ENCODE measurements at regions not wholly inside any gene's neighbourhood (a gene's known extent, or its start where the extent isn't known, plus 50 kb on each side); places are given as distances from the start of the nearest gene placed in this dataset.

DNA sequence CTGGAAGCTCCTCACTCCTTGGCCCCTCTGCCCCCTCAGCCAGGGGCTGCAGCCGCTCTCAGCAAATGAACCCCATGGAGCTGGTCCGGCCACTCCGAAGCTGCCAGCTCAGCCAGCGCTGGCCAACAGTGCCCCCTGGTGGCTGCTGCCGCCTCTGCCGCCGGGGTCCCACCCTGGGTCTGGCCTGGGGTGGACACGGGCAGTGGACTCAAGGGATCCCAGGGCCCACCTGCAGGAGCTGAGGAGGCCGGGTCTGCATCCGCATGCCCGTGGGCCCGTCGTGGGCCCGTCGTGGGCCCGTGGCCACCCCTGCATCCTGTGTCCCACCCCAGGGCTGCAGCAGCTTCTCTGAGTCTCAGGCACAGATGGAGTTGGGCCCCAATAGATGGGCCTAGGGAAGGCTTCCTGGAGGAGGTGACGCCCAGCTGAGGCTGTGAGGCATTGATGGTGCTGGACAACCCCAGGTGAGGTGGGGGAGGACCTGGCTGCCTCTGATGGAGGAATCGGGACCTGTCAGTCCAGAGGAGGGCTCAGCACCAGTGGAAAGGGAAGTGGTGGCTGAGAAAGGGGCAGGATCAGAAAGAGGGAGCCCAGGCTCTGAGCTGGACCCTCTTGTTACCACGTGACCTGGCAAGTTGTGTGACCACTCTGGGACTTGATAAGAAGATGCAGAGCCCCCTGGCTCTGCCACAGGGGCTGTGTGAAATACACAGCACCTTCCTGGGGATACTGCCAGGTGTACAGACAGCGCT is 522.3 kb downstream of the BRD1 start:
- Histone ChIP-seq H3K9me3 (ENCODE audit: low read length) (no peaks in the 10 kb centered on the region), H2AFZ (ENCODE audit: low read depth, low read length) (no peak overlapping the region), H3K36me3 (ENCODE audit: insufficient read depth, low read length) (no peaks in the 10 kb centered on the region), H3K27me3 (ENCODE audit: insufficient read depth, low read length) (no peaks in the 10 kb centered on the region), H3K4me1 (ENCODE audit: insufficient read depth, low read length) (no peaks in the 10 kb centered on the region), H3K4me3 (ENCODE audit: low read length) (no peak overlapping the region)

DNA sequence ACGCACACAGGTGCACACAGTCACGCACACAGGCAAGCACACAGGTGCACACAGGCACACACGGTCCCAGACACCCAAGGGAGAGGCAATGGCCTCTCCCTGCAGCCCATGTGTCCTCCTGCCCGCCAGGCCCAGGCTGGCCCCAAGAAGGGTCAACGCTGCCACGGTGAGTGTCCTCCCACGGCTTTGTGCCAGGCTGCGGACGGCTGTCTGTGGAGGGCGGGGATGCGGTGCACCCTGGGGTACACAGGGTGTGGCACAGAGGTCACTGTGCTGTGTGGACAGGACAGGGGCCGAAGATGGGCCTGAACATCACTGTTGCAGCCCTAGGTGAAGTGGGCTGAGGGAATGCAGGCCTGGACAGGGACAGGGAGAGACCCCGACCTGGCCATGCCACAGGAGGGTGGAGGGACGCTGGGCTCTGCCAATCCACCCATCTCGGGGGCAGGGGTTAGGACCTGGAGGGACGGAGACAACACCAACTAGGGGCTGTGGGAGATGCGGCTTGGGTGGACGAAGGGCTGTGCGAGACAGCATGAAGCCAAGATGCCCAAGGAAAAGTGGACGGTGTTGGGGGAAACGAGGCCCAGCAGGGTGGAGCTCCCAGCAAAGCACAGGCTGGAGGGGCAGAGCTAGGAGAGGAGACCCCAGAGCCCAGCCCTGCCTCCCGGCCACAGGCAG is 523.8 kb downstream of the BRD1 start:
- no peaks in the 10 kb centered on the region for H3K27me3 ChIP-seq (ENCODE audit: insufficient read depth, low read length)
- no peaks in the 10 kb centered on the region for H3K9me3 ChIP-seq (ENCODE audit: low read length)
- no peaks in the 10 kb centered on the region for H3K36me3 ChIP-seq (ENCODE audit: insufficient read depth, low read length)
- no peak overlapping the region for H3K4me3 ChIP-seq (ENCODE audit: low read length)
- no peak overlapping the region for H2AFZ ChIP-seq (ENCODE audit: low read depth, low read length)
- H3K4me1 ChIP-seq (ENCODE audit: insufficient read depth, low read length) = no peaks in the 10 kb centered on the region

DNA sequence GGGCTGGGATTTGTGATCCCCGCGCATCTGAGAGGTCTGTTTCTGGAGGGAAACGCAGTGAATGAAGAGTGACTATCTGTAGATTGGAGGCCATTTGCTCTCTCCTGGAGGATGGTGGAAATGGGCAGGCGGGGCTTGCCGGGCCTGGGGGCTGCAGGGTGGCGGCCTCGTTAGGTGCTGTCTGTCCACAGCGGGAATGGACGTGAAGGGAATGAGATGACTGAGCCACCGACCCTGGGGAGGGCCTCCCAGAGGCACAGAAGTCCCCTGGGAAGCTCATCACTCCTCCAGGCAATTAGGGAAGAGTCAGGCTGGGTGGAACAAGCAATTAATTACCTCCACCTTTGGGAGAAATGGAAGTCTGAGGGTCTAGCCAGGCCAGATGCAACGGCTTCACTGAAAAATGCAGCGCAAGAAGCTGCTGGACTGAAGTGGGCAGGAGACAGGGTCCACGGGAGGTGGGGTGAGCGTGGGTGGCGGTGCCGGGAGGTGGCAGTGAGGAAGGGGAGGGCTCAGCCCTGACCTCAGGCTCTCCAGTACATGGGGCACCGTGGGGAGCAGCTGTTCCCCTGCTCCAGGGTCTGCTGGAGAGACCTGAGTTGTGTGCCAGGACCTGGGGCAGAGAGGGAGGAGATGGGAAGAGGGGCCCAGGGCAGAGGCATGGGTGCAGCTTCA is 524.5 kb downstream of the BRD1 start:
- H2AFZ ChIP-seq (ENCODE audit: low read depth, low read length) = no peak overlapping the region
- H3K9me3 ChIP-seq (ENCODE audit: low read length) = no peaks in the 10 kb centered on the region
- H3K36me3 ChIP-seq (ENCODE audit: insufficient read depth, low read length) = no peaks in the 10 kb centered on the region
- H3K4me1 ChIP-seq (ENCODE audit: insufficient read depth, low read length) = no peaks in the 10 kb centered on the region
- no peak overlapping the region for H3K4me3 ChIP-seq (ENCODE audit: low read length)
- H3K27me3 ChIP-seq (ENCODE audit: insufficient read depth, low read length) = no peaks in the 10 kb centered on the region

DNA sequence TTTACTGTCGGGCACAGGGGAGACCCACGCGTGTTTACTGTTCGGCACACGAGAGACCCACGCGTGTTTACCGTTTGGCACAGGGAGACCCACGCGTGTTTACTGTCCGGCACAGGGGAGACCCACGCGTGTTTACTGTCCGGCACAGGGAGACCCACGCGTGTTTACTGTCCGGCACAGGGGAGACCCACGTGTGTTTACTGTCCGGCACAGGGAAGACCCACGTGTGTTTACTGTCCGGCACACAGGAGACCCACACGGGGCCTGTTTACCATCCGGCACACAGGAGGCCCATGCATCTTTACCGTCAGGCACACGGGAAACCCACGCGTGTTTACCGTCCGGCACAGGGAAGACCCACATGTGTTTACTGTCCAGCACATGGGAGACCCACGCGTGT is 525.1 kb downstream of the BRD1 start:
- H3K4me1 ChIP-seq (ENCODE audit: insufficient read depth, low read length) = no peaks in the 10 kb centered on the region
- no peaks in the 10 kb centered on the region for H3K9me3 ChIP-seq (ENCODE audit: low read length)
- no peak overlapping the region for H3K4me3 ChIP-seq (ENCODE audit: low read length)
- no peak overlapping the region for H2AFZ ChIP-seq (ENCODE audit: low read depth, low read length)
- no peaks in the 10 kb centered on the region for H3K27me3 ChIP-seq (ENCODE audit: insufficient read depth, low read length)
- no peaks in the 10 kb centered on the region for H3K36me3 ChIP-seq (ENCODE audit: insufficient read depth, low read length)

DNA sequence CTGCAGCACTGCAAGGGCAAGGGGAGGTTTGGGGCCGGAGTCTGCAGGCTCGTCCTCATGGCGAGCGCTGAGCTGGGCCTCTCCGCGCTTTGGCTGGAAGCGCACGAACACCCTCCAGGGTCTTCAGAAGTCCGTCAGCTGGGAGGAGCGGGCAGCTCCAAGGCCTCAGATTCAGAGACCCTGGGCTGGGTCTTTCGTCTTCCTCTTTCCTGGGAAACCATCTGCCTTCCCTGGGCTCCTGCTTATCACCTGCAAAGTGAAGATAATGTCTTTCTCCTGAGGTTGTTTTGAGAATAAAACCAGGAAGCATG is 525.6 kb downstream of the BRD1 start:
- Histone ChIP-seq H3K9me3 (ENCODE audit: low read length) (no peaks in the 10 kb centered on the region), H3K27me3 (ENCODE audit: insufficient read depth, low read length) (no peaks in the 10 kb centered on the region), H3K4me3 (ENCODE audit: low read length) (no peak overlapping the region), H3K4me1 (ENCODE audit: insufficient read depth, low read length) (no peaks in the 10 kb centered on the region), H3K36me3 (ENCODE audit: insufficient read depth, low read length) (no peaks in the 10 kb centered on the region), H2AFZ (ENCODE audit: low read depth, low read length) (no peak overlapping the region)

DNA sequence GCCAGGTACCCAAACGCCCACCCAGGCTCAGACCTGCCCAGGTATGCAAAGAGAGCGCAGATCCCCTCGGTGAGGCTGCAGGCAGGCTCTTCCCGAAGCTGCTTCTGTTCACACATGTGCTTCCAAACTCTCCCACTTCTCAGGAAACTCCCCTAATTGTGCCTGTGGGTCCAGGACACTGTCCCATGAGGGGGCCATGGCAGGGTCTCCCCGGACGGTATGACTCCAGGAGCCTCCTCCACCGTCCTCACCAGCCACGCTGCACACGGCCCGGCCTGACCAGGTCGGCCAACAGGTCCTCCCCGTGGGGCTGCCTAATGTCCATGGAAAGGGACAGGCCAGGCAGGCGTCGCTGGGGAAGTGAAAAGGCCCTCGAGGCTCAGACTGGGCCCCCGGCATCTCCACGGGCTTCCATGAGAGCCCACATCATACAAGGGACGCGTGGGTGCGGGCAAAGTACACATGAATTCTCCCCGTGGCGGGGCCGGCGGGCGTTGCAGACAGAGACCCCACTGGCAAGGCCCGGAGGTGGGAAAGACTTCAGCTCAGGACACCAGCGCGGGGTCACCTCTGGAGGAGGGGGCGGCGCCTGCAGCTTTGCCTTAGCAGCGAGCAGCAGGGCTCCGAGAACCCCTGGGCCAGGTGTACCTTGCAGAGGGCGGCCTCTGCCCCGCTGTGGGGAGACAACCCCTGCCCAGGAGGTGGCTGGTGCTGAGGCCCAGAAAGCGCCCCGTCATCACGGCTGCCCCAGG is 526.1 kb downstream of the BRD1 start:
- Histone ChIP-seq H3K9me3 (ENCODE audit: low read length) (no peaks in the 10 kb centered on the region), H2AFZ (ENCODE audit: low read depth, low read length) (no peak overlapping the region), H3K4me3 (ENCODE audit: low read length) (no peak overlapping the region), H3K36me3 (ENCODE audit: insufficient read depth, low read length) (no peaks in the 10 kb centered on the region), H3K27me3 (ENCODE audit: insufficient read depth, low read length) (no peaks in the 10 kb centered on the region), H3K4me1 (ENCODE audit: insufficient read depth, low read length) (no peaks in the 10 kb centered on the region)

DNA sequence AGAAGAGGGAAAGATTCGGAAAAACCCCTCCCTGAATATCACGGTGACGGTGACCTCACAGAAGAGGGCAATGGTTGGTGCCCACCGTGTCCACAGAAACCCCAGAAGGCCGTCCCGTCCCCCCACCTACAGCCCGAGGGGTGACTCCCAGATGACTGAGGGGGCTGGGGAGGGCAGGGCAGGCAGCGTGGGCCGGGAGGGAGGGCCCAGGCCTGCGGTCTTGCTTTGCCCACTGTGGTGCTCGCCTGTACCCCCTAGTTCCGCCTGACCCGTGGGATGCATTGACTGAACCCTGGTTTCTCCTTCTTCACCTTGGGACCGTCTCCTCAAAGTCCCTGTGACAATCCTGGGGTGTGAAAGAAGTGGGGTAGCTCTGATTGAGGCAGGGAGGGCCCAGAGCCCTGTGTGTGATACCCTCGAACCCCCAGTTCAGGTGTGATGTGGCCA is 526.7 kb downstream of the BRD1 start:
- Histone ChIP-seq H3K4me1 (ENCODE audit: insufficient read depth, low read length) (no peaks in the 10 kb centered on the region), H3K36me3 (ENCODE audit: insufficient read depth, low read length) (no peaks in the 10 kb centered on the region), H3K9me3 (ENCODE audit: low read length) (no peaks in the 10 kb centered on the region), H3K4me3 (ENCODE audit: low read length) (no peak overlapping the region), H2AFZ (ENCODE audit: low read depth, low read length) (no peak overlapping the region), H3K27me3 (ENCODE audit: insufficient read depth, low read length) (no peaks in the 10 kb centered on the region)

DNA sequence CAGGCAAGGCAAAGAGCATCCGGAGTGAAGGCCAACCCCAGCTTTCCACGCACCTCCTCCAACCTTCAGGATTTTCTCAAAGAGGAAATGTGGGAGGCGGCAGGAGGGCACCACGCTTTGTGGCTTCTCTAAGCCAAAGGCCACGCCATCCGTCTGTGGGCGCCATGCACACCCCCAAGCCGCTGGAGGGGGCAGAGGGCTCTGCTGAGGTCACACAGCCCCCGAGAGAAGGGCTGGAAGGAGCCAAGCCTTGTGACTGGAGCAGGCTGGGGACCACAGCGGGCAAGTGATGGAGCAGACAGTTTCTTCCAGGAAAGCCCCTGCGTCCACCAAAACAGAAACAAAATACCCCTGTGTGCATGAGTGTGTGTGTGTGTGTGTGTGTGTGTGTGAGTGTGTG is 527.4 kb downstream of the BRD1 start:
- H3K27me3 ChIP-seq (ENCODE audit: insufficient read depth, low read length) = no peaks in the 10 kb centered on the region
- H3K9me3 ChIP-seq (ENCODE audit: low read length) = no peaks in the 10 kb centered on the region
- no peak overlapping the region for H2AFZ ChIP-seq (ENCODE audit: low read depth, low read length)
- no peaks in the 10 kb centered on the region for H3K36me3 ChIP-seq (ENCODE audit: insufficient read depth, low read length)
- H3K4me1 ChIP-seq (ENCODE audit: insufficient read depth, low read length) = no peaks in the 10 kb centered on the region
- H3K4me3 ChIP-seq (ENCODE audit: low read length) = no peak overlapping the region

DNA sequence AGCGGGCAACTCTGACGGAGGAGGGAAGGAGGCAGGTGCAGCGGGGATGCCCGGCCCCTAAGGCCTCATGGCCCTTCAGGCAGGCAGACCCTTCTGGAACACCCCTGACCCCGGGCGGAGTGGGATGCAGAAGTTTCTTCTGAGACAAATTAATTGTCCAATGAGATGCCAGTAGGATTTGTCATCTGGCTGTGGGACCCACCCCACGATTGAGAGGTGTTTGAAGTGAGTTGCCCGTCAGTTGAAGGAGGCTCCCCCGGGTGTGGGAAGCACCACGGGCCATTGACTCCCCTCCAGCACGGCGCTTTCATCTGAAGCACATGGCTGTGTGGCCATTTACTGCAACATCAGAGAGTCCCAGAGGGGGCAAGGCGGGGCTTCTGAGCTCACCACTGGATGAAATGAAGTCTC is 527.8 kb downstream of the BRD1 start:
- Histone ChIP-seq H3K27me3 (ENCODE audit: insufficient read depth, low read length) (no peaks in the 10 kb centered on the region), H3K4me1 (ENCODE audit: insufficient read depth, low read length) (no peaks in the 10 kb centered on the region), H2AFZ (ENCODE audit: low read depth, low read length) (no peak overlapping the region), H3K4me3 (ENCODE audit: low read length) (no peak overlapping the region), H3K36me3 (ENCODE audit: insufficient read depth, low read length) (no peaks in the 10 kb centered on the region), H3K9me3 (ENCODE audit: low read length) (no peaks in the 10 kb centered on the region)

DNA sequence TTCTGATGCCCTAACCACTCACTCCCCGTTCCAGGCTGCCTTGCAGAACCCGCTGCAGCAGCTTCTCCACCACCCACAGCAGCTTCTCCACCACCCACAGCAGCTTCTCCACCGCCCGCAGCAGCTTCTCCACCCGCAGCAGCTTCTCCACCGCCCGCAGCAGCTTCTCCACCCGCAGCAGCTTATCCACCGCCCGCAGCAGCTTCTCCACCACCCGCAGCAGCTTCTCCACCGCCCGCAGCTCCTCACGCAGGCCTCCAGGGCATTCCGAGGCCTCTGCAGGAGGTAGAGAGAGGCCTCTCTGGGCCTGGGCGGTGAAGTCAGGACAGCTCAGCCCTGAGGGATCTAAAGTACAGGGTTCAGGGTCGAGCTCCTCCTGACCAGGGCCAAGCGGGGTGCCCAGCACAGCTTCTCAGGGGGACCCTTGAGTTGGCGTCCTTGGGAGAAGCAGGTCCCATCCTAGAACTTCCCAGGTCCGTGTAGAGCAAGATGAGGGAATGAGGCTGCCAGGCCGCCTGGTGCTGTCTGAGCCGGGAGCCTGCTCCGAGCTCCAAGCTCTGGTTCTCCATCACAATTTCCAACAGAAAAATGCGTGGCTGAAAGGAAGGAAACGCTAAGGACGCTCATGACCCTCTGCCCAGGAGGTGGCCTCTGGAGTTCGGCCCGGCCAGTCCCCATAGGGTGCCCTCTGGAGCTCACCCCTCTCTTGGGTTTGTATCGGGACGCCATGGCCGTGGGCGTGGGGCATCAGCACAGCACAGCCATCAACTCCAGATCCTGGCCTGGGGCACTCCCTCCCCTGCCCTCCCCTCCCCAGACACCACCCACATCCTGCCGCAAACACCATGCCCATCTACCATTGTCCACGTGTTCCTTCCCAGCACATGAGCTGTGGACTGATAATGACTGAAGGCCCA is 528.6 kb downstream of the BRD1 start:
- H3K36me3 ChIP-seq (ENCODE audit: insufficient read depth, low read length) = no peaks in the 10 kb centered on the region
- H3K9me3 ChIP-seq (ENCODE audit: low read length) = no peaks in the 10 kb centered on the region
- H3K4me1 ChIP-seq (ENCODE audit: insufficient read depth, low read length) = no peaks in the 10 kb centered on the region
- H3K27me3 ChIP-seq (ENCODE audit: insufficient read depth, low read length) = no peaks in the 10 kb centered on the region
- H2AFZ ChIP-seq (ENCODE audit: low read depth, low read length) = no peak overlapping the region
- H3K4me3 ChIP-seq (ENCODE audit: low read length) = no peak overlapping the region

DNA sequence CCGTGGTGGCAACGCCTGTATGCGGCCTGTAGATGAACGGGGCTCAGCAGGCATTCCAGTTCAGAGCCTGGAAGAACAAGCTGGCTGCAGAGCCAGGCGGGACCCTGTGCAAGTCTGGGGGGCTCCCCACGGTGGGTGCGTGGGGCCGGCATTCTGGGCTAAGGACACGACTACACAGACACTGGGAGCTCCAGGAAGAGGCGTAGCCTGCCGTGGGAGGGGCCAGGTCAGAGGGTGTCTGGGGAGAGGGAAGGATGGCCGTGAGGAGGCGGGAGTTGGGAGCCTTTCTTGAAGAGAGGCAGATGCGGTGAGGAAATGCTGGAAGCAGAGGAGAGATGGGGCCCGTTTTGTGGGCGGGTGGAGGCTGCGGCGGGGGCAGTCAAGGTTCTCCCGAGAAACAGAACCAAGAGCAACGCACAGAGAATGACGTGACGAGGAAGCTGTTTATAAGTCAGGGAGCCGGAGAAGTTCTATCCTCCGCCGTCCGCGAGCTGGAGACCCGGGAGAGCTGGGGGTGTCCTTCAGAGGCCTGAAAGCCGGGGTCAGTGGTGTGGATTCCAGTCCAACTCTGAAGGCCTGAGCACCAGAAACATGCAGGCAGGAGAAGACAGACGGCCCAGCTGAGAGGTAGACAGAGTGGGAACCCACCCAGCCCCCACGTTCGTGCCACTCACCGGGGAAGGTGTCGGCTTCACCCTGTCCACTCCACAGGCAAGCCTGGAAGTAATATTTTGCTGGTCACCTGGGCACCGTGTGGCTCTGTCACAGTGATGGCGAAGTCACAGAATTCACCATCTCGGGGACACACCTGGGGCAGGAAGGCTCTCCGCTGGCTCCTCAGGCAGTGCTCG is 529.6 kb downstream of the BRD1 start:
- H3K4me3 ChIP-seq (ENCODE audit: low read length) = no peak overlapping the region
- no peaks in the 10 kb centered on the region for H3K27me3 ChIP-seq (ENCODE audit: insufficient read depth, low read length)
- H3K36me3 ChIP-seq (ENCODE audit: insufficient read depth, low read length) = no peaks in the 10 kb centered on the region
- H3K4me1 ChIP-seq (ENCODE audit: insufficient read depth, low read length) = no peaks in the 10 kb centered on the region
- no peaks in the 10 kb centered on the region for H3K9me3 ChIP-seq (ENCODE audit: low read length)
- H2AFZ ChIP-seq (ENCODE audit: low read depth, low read length) = no peak overlapping the region

Data from neuron (in vitro differentiated cells).